ENCODE measurements at regions not wholly inside any gene's neighbourhood (a gene's known extent, or its start where the extent isn't known, plus 50 kb on each side); places are given as distances from the start of the nearest gene placed in this dataset.

DNA sequence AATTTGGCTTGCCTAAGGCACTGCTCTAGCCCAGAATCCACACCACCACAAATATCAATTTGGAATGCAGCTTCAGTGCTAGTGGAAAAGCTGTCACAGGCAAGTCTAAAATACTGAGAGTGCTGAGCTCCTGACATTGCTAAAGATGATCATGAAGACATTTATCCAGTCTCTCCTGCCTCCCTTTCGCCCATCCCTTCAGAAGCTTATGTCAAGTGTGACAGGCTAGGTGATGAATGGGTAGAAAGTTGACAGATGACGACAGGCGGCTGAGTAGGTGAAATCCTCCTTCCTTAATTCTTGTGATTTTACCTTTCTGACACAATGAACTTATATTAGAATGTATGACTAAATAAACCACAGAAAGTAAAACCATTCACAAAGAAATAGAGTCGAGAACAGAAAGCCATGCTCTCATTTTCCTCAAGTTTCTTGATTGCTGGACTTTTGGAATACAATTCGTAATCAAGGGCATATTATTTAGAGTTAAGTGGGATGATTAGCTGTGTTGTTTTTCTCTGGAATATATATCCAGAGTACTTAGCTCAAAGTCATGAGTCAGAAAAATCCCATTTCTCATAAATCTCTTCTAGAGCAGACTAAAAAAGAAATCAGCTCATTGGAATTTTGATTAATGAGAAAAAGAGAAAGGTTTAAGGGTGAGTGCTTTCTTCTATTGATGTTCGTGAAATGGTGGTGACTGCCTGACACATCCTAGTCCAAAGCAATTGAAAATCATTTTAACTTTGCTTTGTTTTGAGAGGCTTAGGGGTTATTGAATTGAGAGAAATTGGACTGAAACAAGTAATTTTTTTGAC is 1228.2 kb upstream of the CITED2 start:
- no peak for DNase-seq

DNA sequence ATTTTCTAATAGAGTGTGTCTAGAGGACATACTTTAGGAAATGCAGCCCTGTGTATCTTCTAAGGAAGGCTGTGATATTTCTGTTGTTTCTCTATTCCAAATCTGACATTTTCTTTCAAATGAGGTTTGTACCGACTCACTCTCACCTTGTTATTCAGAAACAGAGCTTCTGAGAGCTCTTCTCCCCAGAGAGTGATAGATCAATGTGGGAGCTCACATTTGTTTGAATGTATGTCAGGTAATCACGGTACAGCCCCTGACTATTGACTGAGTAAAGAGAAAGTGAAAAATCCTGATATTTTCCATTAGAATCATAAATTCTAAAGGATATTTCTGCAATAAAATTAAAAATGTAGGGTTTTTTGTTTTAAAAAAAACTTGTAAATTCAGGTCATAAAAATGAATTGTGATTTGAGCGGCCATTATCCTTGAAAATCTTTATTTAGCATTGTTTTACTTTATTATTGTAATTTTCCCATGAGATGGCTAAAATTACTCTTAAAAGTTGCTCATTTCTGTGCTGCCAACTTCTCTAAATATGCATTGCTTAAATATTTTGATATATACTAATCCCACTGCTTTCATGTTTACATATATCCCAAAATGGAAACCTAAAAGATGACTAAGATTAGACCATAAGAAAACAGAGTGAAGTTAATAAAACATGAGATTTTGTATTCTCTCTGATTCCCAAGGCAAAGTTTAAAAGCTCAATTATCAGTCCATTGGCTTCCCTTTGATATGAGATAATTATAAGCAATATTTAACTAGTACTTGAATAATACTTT is 1226.8 kb upstream of the CITED2 start:
- no peak for DNase-seq

DNA sequence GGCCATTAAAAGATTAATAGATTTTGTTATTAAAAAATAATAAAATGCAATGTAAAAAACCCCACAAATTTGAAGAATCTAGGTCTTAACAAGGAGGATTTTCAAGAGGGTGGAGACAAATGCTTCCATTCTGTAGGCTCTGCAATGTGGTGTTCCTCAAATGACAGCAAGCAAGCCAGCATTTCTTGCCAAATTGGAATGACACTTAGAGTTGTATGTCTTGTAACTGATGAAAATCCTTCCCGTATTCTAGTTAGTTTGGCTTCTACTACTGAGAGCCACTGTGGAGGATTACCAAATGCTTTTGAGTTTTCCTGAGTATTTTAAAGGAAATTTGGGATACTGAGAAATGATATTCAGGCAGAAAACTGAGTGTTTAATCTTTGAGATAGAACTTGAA is 1225.5 kb upstream of the CITED2 start:
- no peak for DNase-seq

DNA sequence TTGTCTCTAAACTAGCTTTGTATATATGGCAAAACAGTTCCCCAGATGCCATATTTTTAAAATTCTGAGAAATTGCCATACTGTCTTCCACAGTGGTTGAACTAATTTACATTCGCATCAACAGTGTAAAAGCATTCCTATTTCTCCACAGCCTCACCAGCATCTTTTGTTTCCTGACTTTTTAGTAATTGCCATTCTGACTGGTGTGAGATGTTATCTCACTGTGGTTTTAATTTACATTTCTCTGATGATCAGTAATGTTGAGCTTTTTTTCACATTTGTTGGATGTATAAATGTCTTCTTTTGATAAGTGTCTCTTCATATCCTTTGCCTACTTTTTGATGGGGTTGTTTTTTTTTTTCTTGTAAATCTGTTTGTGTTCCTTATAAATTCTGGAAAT is 1222.7 kb upstream of the CITED2 start:
- DNase-seq: no peak

DNA sequence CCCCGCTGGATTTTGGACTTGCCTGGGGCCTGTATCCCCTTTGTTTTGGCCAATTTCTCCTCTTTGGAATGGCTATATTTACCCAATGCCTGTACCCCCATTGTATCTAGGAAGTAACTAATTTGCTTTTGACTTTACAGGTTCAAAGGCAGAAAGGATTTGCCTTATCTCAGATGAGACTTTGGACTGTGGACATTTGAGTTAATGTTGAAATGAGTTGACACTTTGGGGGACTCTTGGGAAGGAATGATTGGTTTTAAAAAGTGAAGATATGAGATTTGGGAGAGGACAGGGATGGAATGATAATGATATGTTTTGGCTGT is 1220.3 kb upstream of the CITED2 start:
- DNase-seq: no peak

DNA sequence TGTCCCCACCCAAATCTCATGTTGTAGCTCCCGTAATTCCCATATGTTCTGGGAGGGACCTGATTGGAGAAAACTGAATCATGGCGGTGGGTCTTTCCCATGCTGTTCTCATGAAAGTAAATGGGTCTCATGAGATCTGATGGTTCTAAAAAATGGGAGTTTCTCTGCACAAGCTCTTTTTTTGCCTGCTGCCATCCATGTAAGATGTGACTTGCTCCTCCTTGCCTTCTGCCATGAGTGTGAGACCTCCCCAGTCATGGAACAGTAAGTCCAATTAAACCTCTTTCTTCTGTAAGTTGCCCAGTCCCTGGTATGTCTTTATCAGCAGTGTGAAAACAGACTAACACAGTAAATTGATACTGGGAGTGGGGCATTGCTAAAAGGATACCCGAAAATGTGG is 1218.4 kb upstream of the CITED2 start:
- no peak for DNase-seq

DNA sequence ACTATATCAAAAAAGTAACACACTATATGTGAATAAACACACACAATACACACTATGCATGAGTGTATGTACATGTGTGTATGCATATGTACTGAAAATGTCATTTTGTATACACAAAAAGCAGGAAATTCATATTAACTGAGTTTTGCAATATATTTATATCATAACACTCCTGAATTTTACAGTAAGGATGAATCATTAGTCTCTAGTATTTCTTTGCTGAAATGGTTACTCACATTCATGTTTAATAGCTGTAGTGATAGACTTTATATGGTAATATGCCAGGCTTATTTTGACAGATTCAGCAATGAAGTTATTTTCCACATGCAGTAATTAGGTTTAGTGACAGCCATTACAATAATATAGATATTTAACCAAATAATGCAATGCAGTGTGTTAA is 1216.2 kb upstream of the CITED2 start:
- DNase-seq: no peak

DNA sequence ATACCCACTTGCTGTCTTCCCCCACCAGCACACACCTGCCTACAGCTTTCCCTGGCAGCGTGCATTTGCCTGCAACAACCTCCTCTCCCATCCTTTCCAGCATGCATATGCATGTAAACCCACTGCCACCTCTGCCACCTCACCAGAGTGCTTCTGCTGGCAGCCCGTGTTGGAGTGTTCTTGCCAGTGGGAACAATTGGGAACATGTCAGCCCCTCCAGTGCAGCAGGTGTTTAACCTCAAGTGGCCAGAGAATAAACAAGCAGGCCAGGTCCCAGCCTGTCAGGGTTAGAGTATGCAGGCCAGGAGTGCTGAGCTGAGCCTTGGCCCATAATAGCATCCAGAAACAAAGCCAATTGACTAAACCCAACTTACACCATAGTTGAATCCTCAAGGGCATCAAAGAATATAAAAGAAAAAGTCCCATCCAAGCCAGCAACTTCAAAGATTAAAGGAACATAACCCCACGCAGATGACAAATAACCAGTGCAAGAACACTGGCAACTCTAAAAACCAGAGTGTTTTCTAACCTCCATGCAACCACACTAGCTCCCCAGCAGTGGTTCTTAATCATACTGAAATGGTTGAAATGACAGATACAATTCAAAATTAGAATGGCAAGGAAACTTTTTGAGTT is 1212.1 kb upstream of the CITED2 start:
- DNase-seq: no peak

DNA sequence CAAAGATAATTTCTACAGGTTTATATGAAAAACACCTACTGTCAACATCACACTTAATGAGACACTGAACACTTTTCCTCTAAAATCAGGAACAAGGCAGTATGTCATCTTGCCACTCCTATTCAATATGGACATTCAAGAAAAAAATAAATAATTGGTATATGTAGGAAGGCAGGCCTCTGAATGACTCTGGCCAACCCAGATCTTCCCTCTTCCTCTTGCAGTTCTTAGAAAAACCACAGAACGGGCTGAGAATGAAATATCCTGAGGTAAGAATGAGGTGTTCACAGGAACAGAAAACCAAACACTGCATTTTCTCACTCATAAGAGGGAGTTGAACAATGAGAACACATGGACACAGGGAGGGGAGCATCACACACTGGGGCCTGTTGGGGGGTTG is 1207.2 kb upstream of the CITED2 start:
- no peak for DNase-seq

DNA sequence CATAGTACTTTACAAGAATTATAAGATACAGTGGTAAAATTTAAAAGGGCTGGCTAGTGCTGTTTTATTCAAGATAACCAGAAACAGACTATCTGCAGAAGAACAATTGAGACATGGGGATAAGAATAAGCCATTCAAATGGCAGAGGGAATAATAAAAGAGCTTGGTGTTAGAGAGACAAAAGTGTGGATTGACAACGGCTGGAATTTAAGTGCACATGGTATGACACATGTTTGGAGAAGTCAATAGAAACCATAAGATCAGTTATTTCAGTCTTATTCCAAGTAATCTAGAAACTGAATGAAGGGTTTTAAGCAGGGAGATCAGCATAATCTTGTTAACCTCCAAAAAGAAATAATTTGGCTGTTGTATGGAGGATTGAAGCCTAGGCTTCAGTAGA is 1205.5 kb upstream of the CITED2 start:
- no peak for DNase-seq

DNA sequence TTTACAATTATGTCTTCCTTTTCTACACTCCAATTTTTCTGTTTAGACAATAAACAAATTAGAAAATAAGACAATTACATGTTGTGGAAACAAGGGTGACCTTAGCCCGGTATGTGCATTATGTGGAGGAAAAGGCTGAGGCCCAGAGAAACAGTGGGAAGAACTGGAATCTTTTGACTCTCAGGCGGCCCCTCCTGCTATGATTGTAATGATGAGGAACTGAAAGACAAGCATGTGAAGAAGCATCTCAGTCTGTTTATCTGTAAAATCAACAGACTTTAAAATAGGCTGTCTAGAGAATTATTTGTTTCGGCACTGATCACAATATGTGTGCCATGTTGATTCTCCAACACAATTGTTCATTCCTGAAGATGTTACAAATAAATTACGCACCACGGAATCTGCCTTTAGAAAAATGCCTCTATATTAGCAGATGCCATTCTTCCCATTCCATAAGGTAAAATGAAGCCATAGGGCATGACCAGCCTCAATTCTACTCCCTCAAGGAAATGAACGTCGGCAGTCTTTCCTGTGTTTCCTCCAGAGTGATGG is 1201.6 kb upstream of the CITED2 start:
- no peak for DNase-seq

DNA sequence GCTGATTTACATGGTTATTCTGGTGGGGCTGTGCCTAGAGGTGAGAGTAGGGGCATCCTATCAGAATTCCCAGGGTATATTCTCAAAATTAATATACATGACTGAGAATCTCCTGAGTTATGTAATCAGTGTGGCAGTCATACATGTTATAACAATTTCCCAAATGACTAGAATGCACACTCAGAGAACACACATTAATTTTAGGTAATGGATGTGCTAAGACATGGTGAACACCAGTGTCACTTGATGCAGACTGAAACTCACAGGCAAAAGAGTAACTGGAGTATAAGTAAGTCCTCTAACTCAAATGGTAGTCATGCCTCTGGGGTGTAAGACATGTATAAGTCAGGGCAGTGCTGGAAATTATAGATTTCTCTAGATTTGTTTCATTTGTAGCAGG is 1198.4 kb upstream of the CITED2 start:
- DNase-seq: no peak

DNA sequence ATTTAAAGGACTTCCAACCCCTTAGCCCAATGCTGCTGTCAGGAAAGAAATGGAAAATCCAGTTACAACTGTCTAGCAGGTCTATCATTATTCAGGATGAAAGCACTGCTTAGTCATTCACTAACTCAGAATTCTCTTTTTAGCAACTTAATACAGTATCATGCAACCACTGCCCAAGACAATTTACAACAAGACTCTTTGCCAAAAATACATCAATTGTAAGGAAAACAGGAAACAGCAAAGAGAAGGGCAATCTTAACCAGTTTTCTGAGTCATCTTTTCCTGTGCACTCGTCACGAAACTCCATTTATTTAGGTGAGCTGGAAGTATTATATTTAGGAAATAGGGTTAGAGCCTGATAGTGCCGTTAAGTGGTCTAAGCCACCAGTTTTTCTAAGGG is 1197.7 kb upstream of the CITED2 start:
- DNase-seq: no peak

DNA sequence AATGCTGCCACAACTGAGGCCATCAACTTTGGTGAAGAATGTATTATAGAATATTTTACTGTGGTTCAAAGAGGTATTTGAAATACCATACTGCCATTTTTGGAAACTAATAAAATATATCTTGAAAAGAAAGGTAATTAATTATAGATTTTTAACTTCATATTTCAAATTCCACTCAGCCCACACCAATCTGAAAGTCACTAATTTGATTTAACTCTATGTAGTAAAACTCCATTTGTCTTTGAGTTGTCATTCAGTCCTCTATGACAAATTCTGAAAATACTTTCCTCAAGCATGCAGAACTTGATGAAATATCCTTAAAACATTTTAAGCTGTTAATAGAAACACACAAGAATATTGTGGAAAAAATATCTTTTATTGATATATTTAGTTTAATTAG is 1196.7 kb upstream of the CITED2 start:
- DNase-seq: no peak

DNA sequence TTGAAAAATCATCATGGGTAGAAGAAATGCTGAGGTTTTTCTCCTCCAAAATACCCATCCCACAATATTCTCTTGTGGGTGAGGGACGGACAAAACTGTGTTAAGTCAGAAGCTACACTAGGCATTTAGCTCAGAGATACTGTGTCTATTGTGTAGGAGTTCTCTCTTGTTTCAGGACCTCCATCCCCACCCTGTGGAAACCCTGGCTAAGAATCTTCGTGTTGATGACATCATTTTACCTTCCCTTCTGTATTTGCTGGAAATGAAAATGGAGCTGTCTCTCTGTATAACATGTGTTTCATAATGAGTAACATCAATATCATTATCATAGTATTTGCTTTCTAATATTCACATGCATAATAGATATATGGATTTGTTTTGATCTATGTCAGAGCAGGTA is 1193.0 kb upstream of the CITED2 start:
- no peak for DNase-seq

DNA sequence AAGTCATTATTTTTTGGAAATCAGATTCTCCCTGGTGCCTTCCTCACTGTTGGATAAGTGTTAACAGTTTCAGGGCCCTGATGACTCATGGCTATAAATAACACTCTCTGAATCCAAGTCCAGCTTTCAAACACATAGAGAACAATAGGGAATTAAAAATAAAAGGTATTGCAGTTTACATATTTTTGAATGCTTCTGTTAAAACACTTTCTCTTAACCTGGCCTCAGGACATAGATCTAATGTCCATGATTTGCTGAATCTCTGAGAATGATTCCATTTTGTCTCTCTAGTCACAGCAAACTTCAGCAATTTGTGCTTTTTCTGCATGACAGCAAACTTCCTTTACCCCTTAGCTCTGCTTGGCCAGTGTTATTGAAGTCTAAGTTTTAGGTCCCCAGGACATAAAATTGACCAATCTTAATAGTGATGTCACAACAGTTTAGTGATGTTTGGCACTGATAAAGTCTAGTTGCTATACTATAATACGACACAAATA is 1192.4 kb upstream of the CITED2 start:
- DNase-seq: no peak

DNA sequence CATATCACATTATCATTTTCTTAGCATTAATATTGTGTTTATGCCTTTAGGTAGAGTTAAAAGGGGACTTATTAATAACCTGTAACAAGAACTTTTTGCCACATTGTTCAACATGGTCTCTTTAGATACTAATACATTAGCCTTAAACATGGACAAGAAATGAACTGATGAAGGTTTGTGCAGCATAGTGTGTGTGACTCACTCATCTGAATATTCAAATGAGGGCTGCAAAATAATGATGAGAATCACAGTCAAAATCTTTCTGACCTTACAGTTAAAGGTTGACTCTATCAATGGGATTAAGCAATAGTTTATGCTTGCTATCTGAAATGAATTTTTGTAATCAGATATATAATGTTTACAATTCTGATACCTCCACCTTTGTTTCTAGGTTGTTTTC is 1189.3 kb upstream of the CITED2 start:
- DNase-seq: no peak

DNA sequence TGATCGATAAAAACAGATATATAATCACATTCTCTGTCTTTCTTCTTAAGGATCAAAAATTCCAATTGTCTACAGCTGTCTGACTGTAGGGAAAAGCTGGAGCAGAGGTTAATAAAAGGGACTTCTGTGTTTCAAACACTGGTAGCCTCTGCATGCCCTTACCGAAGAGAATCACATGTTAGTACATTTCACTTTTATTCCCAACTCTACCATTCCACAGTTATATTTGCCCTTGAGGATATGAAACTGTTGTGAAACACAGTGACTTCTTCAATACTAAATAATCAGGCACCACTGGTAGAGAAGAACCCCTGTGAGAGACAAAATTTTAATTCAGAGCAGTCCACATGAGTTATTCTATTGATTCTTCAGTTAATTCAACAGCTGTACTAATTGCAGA is 1187.3 kb upstream of the CITED2 start:
- no peak for DNase-seq

DNA sequence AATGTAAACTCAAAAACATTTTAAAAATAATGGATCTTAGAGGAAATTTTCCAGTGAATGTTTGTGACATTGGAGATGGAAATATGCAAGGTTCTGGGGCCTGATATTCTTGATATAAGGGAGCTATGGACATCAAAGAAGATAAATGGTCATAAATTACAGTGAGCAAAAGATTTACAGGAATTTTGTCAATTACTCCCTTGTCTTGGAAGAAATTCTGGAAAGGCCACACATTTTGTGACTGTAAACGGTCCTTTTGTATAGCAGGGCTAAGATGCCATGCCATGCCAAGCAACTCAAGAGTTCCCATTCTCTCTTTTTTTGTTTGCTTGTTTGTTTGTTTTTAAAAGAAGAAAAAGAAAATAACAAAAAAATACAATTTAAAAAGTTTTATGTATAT is 1186.2 kb upstream of the CITED2 start:
- no peak for DNase-seq

DNA sequence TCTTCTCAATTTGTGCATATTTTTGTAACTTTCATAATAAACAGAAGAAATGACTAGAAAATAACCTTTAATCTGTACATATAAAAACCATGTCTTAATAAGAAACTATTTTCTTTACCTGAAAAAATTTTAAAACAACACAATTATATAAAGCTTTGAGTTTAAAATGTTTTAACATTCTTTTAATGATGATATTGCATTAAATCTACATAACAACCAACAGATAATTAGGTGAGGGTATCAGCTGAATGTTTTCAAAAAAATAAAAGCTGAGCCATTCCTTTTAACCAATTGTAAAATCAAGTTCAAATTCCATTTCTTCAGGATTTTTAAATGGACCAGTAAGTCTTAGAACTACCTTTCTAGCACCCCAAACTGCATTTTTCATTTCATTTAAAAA is 1185.0 kb upstream of the CITED2 start:
- no peak for DNase-seq

DNA sequence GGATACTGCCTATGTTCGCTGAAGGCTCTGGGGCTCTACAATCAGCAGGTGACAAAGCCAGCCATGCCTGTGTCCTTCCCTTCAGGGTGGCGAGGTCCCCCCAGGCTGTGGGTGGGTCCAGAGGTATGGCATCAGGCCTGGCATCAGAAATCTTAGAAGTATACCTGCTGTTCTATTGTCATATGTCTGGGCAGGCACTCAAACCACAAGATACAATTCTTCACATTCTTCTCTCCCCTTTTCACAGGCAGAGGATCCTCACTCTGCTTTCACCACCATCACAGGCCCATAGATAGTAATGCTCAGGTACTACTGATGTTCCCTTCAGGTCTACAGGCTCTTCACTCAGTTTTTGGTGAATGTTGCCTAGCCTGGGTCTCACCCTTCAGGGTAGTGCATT is 1180.0 kb upstream of the CITED2 start:
- no peak for DNase-seq

DNA sequence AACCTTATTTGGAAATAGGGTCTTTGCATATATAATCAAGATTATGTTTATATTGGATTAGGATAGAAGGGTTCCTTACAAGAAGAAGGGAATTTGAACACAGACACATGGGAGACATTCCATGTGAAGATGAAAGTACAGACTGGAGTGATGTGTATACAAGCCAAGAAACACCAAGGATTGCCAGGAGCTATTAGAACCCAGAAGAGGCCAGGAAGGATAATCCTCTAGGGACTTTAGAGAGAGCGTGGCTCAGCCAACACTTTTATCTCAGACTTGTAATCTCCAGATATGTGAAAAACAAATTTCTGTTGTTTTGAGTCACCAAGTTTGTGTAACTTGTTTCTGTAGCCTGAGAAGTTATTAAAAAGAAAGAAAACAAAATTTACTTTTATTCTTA is 1173.9 kb upstream of the CITED2 start:
- no peak for DNase-seq

DNA sequence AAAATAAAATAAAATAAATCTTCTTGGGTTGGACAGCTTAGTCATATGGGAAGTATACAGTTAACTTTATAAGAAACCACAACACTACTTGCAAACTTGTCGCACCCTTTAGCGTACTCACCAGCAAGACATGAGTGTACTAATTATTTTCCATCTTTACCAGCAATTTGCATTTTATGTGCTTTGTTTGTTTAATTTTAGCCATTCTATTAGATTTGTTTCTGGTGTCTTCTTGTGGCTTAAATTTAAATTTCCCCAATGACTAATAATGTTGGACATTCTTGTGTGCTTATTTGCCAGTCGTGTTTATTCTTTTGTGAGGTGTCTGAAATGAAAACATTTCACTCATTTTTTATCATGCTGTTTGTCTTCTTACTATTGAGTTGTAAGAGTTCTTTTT is 1172.2 kb upstream of the CITED2 start:
- no peak for DNase-seq

DNA sequence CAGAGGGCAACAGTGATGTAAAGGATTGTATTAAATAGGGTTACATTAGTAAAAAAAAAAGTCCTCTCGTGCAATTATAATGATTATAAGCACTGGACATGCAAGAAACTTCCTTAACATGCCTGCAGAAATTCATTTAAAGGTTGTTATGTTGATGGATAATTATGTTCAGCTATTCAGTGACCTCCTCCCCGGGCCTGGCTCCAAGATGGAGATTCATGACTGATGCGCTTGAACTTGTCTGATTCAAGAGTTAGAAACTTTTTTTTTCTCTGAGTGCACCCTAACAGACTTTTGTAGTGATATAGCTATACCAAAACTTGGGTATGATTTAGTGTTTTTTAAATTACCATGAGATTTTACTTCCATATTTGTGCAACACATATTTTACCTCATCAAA is 1170.0 kb upstream of the CITED2 start:
- no peak for DNase-seq

Data from activated T-cell treated with anti-CD3 and anti-CD28 coated beads for 4 hours (primary cell).